ENCODE measurements at regions not wholly inside any gene's neighbourhood (a gene's known extent, or its start where the extent isn't known, plus 50 kb on each side); places are given as distances from the start of the nearest gene placed in this dataset.

DNA sequence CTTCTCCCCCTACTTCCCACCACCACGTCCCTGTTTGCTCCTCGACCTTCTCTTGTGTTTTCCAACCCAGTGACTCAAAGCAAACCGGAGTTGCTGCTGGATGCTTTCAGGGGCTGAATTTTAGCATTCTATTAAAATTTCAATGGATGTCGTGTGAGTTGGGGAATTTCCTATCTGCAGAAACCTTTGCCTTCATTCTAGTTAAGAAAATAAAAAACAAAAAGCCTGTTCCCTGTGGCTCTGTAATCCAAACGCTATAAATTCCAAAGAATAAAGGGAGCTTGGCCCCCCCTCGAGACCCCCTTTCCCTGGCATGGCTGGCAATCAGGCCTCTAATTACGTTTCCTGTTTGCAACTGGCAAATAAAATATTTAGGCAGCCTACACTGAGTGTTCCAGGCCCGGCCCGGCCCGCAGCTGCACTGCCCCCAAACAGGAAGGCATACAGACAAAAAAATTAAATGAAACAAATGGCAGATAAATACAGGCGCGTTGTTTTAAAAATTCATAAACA lies 139.4 kb upstream of the PPP1R26 start:
- TF ChIP-seq CTCF (conservative IDR thresholded peaks at IDR 0.05 in 1 of 2, IDR thresholded peaks at IDR 0.05 in 1 of 2; ENCODE audit: low read depth in 1 of 2, low read length in 2 of 2) (no peak), EZH2 (IDR thresholded peaks at IDR 0.05; ENCODE audit: low read length, missing control alignments) (no peak)
